Dedifferentiated amniotic fluid mesenchymal stem cell (primary cell): ENCODE measurements at regions not wholly inside any gene's neighbourhood (a gene's known extent, or its start where the extent isn't known, plus 50 kb on each side); places are given as distances from the start of the nearest gene placed in this dataset.
"Not testable (repeated sequence)": the region's sequence is repeated elsewhere in the genome, so short reads cannot be mapped to it uniquely, and the experiment has no call there.

Experiments used
- DNase-seq: peaks from one replicate; pipeline ENCODE4 v3.0.0-alpha.2; 2016; ENCODE audit errors: extremely low spot score

DNA sequence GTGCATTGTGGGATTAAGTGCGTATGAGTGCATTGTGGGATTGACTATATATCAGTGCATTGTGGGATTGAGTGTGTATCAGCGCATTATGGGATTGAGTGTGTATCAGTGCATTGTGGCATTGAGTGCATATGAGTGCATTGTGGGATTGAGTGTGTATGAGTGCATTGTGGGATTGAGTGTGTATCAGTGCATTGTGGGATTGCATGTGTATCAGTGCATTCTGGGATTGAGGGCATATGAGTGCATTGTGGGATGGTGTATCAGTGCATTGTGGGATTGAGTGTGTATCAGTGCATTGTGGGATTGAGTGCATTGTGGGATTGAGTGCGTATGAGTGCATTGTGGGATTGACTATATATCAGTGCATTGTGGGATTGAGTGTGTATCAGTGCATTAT is 106.4 kb downstream of the SHOX start:
- not testable (repeated sequence) for DNase-seq

GRCh38 chrX:734362-734761 is 103.8 kb downstream of the SHOX start:
- DNase-seq: no peak

DNA sequence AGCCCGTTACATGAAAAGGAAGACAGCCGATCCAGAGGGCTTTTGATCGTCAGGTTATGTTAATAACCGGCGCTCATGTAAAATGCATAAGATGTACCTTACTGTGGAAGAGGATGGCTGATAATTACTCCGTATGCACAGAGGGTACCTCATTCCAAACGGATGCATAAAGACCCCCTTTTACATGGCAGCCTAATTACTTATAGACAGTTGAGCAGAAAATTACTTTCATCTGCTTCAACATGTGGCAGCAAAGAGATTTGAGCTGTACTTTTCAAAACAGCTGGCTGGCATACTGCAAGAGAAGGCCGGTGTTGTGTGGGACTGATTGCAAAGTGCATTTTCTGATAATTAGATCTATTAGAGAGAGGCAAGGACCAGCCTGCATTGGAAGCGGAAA is 103.4 kb downstream of the SHOX start:
- DNase-seq: no peak

- no peak for DNase-seq
Measured at GRCh38 chrX:729583-730409, 99.2 kb downstream of the SHOX start.

DNA sequence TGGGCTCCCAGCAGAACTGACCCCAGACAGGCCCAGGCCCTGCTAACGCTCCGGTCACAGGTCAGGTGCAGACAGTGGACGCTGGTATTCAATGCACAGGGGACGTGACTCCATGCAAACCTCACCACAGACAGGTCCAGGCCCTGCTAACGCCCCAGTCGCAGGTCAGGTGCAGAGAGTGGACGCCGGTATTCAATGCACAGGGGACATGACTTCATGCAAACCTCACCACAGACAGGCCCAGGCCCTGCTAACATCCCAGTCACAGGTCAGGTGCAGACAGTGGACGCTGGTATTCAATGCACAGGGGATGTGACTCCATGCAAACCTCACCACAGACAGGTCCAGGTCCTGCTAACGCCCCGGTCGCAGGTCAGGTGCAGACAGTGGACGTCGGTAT is 98.5 kb downstream of the SHOX start:
- not testable (repeated sequence) for DNase-seq

GRCh38 chrX:728639-729038 is 98.0 kb downstream of the SHOX start:
- DNase-seq: not testable (repeated sequence)

GRCh38 chrX:727738-728621 is 97.4 kb downstream of the SHOX start:
- DNase-seq: no peak

- no peak for DNase-seq
Measured at GRCh38 chrX:725971-726370, 95.4 kb downstream of the SHOX start.

- DNase-seq: no peak
Measured at GRCh38 chrX:724256-724655, 93.7 kb downstream of the SHOX start.

DNA sequence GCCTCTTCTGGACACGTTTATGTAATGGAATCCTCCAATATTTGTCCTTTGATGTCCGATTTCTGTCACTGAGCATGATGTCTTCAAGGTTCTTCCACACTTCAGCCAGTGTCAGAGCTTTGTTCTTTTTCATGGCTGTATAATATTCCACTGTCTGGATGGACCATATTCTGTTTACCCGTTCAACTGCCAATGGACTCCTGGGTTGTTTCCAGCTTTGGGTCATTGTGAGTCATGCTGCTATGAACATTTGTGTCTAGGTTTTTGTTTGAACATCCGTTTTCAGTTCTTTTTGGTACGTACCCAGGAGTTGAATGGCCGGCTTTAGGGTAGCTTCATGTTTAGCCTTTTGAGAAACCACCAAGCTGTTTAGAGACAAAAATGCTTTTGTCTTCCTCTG is 93.2 kb downstream of the SHOX start:
- no peak for DNase-seq

- no peak for DNase-seq
Measured at GRCh38 chrX:721354-721753, 90.8 kb downstream of the SHOX start.

GRCh38 chrX:720825-721224 is 90.2 kb downstream of the SHOX start:
- no peak for DNase-seq

GRCh38 chrX:720250-720649 is 89.7 kb downstream of the SHOX start:
- no peak for DNase-seq

- DNase-seq: no peak
Measured at GRCh38 chrX:716136-716535, 85.5 kb downstream of the SHOX start.

- no peak for DNase-seq
Measured at GRCh38 chrX:714131-714530, 83.5 kb downstream of the SHOX start.
